HG03439 (cell line): ENCODE measurements at regions not wholly inside any gene's neighbourhood (a gene's known extent, or its start where the extent isn't known, plus 50 kb on each side); places are given as distances from the start of the nearest gene placed in this dataset.

ENCODE experiments used
- ATAC-seq: cut with Tn5 transposase; IDR thresholded peaks from one replicate; pipeline ENCODE4 v1.9.1; 2021; ENCODE audit warnings: mild to moderate bottlenecking, moderate library complexity; ENCODE audit not compliant: unreplicated experiment

- ATAC-seq = no peak
Measured at GRCh38 chr3:178236555-178237277, 299.5 kb upstream of the KCNMB2 start.

- ATAC-seq = no peak
Measured at GRCh38 chr3:178238179-178238578, 298.1 kb upstream of the KCNMB2 start.

GRCh38 chr3:178244733-178245709 is 291.2 kb upstream of the KCNMB2 start:
- ATAC-seq = no peak

GRCh38 chr3:178246004-178246403 is 290.2 kb upstream of the KCNMB2 start:
- no peak for ATAC-seq

GRCh38 chr3:178255315-178255714 is 280.9 kb upstream of the KCNMB2 start:
- ATAC-seq = no peak

- ATAC-seq = no peak
Measured at GRCh38 chr3:178257491-178257890, 278.7 kb upstream of the KCNMB2 start.

GRCh38 chr3:178258121-178258520 is 278.1 kb upstream of the KCNMB2 start:
- no peak for ATAC-seq

- no peak for ATAC-seq
Measured at GRCh38 chr3:178259703-178260102, 276.5 kb upstream of the KCNMB2 start.

- no peak for ATAC-seq
Measured at GRCh38 chr3:178260887-178261565, 275.2 kb upstream of the KCNMB2 start.

GRCh38 chr3:178263236-178263916 is 272.9 kb upstream of the KCNMB2 start:
- no peak for ATAC-seq

GRCh38 chr3:178267158-178267844 is 268.9 kb upstream of the KCNMB2 start:
- ATAC-seq = no peak

GRCh38 chr3:178270838-178271237 is 265.4 kb upstream of the KCNMB2 start:
- no peak for ATAC-seq

GRCh38 chr3:178271740-178272387 is 264.4 kb upstream of the KCNMB2 start:
- ATAC-seq = no peak

- ATAC-seq = no peak
Measured at GRCh38 chr3:178272841-178273240, 263.4 kb upstream of the KCNMB2 start.

- no peak for ATAC-seq
Measured at GRCh38 chr3:178274711-178275110, 261.5 kb upstream of the KCNMB2 start.

GRCh38 chr3:178275311-178275710 is 260.9 kb upstream of the KCNMB2 start:
- no peak for ATAC-seq

- no peak for ATAC-seq
Measured at GRCh38 chr3:178275793-178276192, 260.4 kb upstream of the KCNMB2 start.

GRCh38 chr3:178277605-178278004 is 258.6 kb upstream of the KCNMB2 start:
- ATAC-seq = no peak

- no peak for ATAC-seq
Measured at GRCh38 chr3:178283561-178283960, 252.7 kb upstream of the KCNMB2 start.

- ATAC-seq = no peak
Measured at GRCh38 chr3:178284181-178284580, 252.1 kb upstream of the KCNMB2 start.
